H9 (cell line): ENCODE measurements at regions not wholly inside any gene's neighbourhood (a gene's known extent, or its start where the extent isn't known, plus 50 kb on each side); places are given as distances from the start of the nearest gene placed in this dataset.
A peak's percentile ranks its signal among the peaks of the same experiment; 100 is the strongest.

ENCODE experiments used
- DNase-seq: peaks from one replicate; pipeline ENCODE4 v3.0.0-alpha.2; 2017
- H2AFZ ChIP-seq: one replicate; pipeline ENCODE4 v1.6.1; 2013; ENCODE audit warnings: mild to moderate bottlenecking, low read length, control low read depth, moderate library complexity
- H2AK5ac ChIP-seq: 2 replicates; pipeline ENCODE4 v1.6.1; 2013; ENCODE audit warnings: low read length, control low read depth, mixed read lengths; ENCODE audit not compliant: insufficient read length
- H2BK120ac ChIP-seq: one replicate; pipeline ENCODE4 v1.6.1; 2013; ENCODE audit warnings: low read depth, mild to moderate bottlenecking, low read length, control low read depth, inconsistent platforms; ENCODE audit not compliant: poor library complexity, severe bottlenecking
- H2BK12ac ChIP-seq: 2 replicates; pipeline ENCODE4 v1.6.1; 2013; ENCODE audit warnings: low read length, control low read depth, mixed read lengths, low read depth; ENCODE audit not compliant: insufficient read length
- H2BK15ac ChIP-seq: 2 replicates; pipeline ENCODE4 v1.6.1; 2013; ENCODE audit warnings: low read depth, low read length, control low read depth
- H2BK20ac ChIP-seq: one replicate; pipeline ENCODE4 v1.6.1; 2013; ENCODE audit warnings: low read depth, mild to moderate bottlenecking, low read length, control low read depth, inconsistent platforms; ENCODE audit not compliant: poor library complexity, severe bottlenecking
- H2BK5ac ChIP-seq: 2 replicates; pipeline ENCODE4 v1.6.1; 2013; ENCODE audit warnings: low read length, control low read depth, mixed read lengths; ENCODE audit not compliant: insufficient read length
- H3K14ac ChIP-seq: 2 replicates; pipeline ENCODE4 v1.6.1; 2013; ENCODE audit warnings: low read length, control low read depth; ENCODE audit not compliant: insufficient read depth
- H3K18ac ChIP-seq: 2 replicates; pipeline ENCODE4 v1.6.1; 2013; ENCODE audit warnings: low read depth, mild to moderate bottlenecking, mixed read lengths, low read length, control low read depth; ENCODE audit not compliant: insufficient read length
- H3K23ac ChIP-seq: 2 replicates; pipeline ENCODE4 v1.6.1; 2013; ENCODE audit warnings: low read length, control low read depth, mixed read lengths, low read depth; ENCODE audit not compliant: insufficient read length
- H3K23me2 ChIP-seq: 2 replicates; pipeline ENCODE4 v1.6.1; 2013; ENCODE audit warnings: low read depth, mild to moderate bottlenecking, mixed read lengths, low read length, control low read depth; ENCODE audit not compliant: insufficient read length, poor library complexity, severe bottlenecking
- H3K27ac ChIP-seq: 2 replicates; pipeline ENCODE4 v1.5.1; 2013; ENCODE audit warnings: low read length, control low read depth, mixed read lengths, low read depth; ENCODE audit not compliant: insufficient read length
- H3K27me3 ChIP-seq: 2 replicates; pipeline ENCODE4 v1.6.1; 2013; ENCODE audit warnings: low read length, control low read depth, inconsistent platforms; ENCODE audit not compliant: insufficient read depth
- H3K4ac ChIP-seq: 2 replicates; pipeline ENCODE4 v1.6.1; 2013; ENCODE audit warnings: low read depth, mild to moderate bottlenecking, control low read depth, inconsistent platforms, low read length, moderate library complexity
- H3K4me1 ChIP-seq: 2 replicates; pipeline ENCODE4 v1.6.1; 2013; ENCODE audit warnings: low read length, control low read depth, inconsistent platforms; ENCODE audit not compliant: insufficient read depth
- H3K4me2 ChIP-seq: 2 replicates; pipeline ENCODE4 v1.6.1; 2013; ENCODE audit warnings: low read length, control low read depth, mixed read lengths; ENCODE audit not compliant: insufficient read length, insufficient read depth
- H3K56ac ChIP-seq: 2 replicates; pipeline ENCODE4 v1.6.1; 2013; ENCODE audit warnings: low read depth, mild to moderate bottlenecking, mixed read lengths, low read length, control low read depth; ENCODE audit not compliant: insufficient read length
- H3K79me1 ChIP-seq: 2 replicates; pipeline ENCODE4 v1.6.1; 2013; ENCODE audit warnings: low read depth, mild to moderate bottlenecking, moderate library complexity, low read length, control low read depth, inconsistent platforms; ENCODE audit not compliant: insufficient read depth, poor library complexity, severe bottlenecking
- H3K79me2 ChIP-seq: 2 replicates; pipeline ENCODE4 v1.6.1; 2013; ENCODE audit warnings: low read length, control low read depth, inconsistent platforms; ENCODE audit not compliant: insufficient read depth
- H3K9ac ChIP-seq: 2 replicates; pipeline ENCODE4 v1.6.1; 2013; ENCODE audit warnings: low read length, control low read depth, mixed read lengths; ENCODE audit not compliant: insufficient read length; ENCODE audit errors: extremely low read depth
- H3K9me3 ChIP-seq: one replicate; pipeline ENCODE4 v1.6.1; 2013; ENCODE audit warnings: low read depth, low read length, inconsistent platforms; ENCODE audit not compliant: control insufficient read depth
- H3T11ph ChIP-seq: one replicate; pipeline ENCODE4 v1.6.1; 2013; ENCODE audit warnings: mild to moderate bottlenecking, low read length, control low read depth, inconsistent platforms
- H4K20me1 ChIP-seq: one replicate; pipeline ENCODE4 v1.6.1; 2013; ENCODE audit not compliant: control insufficient read depth, insufficient read length, insufficient read depth
- H4K5ac ChIP-seq: 2 replicates; pipeline ENCODE4 v1.6.1; 2013; ENCODE audit warnings: low read depth, mild to moderate bottlenecking, mixed read lengths, low read length, control low read depth; ENCODE audit not compliant: insufficient read length
- H4K8ac ChIP-seq: replicated peaks from 2 replicates; pipeline ENCODE4 v1.6.1; 2013; ENCODE audit warnings: low read length, control low read depth, mixed read lengths, low read depth; ENCODE audit not compliant: insufficient read length
- H4K91ac ChIP-seq: 2 replicates; pipeline ENCODE4 v1.6.1; 2013; ENCODE audit warnings: low read depth, mild to moderate bottlenecking, moderate library complexity, mixed read lengths, low read length, control low read depth; ENCODE audit not compliant: insufficient read length
- H3K27ac Mint-ChIP-seq, 3 experiments: 2 replicates in 2 of 3; 3 replicates in 1 of 3; pipeline ENCODE4 v1.8.0; 2020 to 2021; ENCODE audit warnings: mixed read lengths in 3 of 3, mild to moderate bottlenecking in 1 of 3, moderate library complexity in 1 of 3
- H3K27me3 Mint-ChIP-seq: 2 replicates; pipeline ENCODE4 v1.8.0; 2021; ENCODE audit warnings: low read depth, mild to moderate bottlenecking, moderate library complexity, mixed read lengths
- H3K36me3 Mint-ChIP-seq, 3 experiments: 2 replicates in 2 of 3; 3 replicates in 1 of 3; pipeline ENCODE4 v1.8.0; 2020 to 2021; ENCODE audit warnings: low read depth in 3 of 3, mixed read lengths in 3 of 3; ENCODE audit not compliant: insufficient read depth in 1 of 3
- H3K4me1 Mint-ChIP-seq, 2 experiments: 2 replicates each; pipeline ENCODE4 v1.8.0; 2020; ENCODE audit warnings: mixed read lengths in 2 of 2
- H3K4me3 Mint-ChIP-seq, 2 experiments: 2 replicates in 1 of 2; 3 replicates in 1 of 2; pipeline ENCODE4 v1.8.0; 2020 to 2021; ENCODE audit warnings: mild to moderate bottlenecking in 2 of 2, mixed read lengths in 2 of 2, moderate library complexity in 1 of 2
- H3K9me3 Mint-ChIP-seq, 2 experiments: 2 replicates in 1 of 2; 3 replicates in 1 of 2; pipeline ENCODE4 v1.8.0; 2020; ENCODE audit warnings: mild to moderate bottlenecking in 2 of 2, mixed read lengths in 2 of 2, moderate library complexity in 1 of 2
- WGBS: extraction: QIAGEN DNeasy Blood & Tissue Kit; methylation state at CpG from one replicate; pipeline ENCODE4 v1.1.7; 2013; ENCODE audit warnings: missing lambda C conversion rate, low lambda C conversion rate, mixed read lengths; ENCODE audit not compliant: insufficient read length; ENCODE audit errors: extremely low coverage; 5-methylcytosine and 5-hydroxymethylcytosine counted together
- TF ChIP-seq, protein P1 (sequence below): fragments of 200-600 bp; sonication (generic); conservative IDR thresholded peaks from 3 replicates; pipeline ENCODE4 v1.8.0; 2021; ENCODE audit warnings: antibody characterized with exemption, mild to moderate bottlenecking

DNA sequence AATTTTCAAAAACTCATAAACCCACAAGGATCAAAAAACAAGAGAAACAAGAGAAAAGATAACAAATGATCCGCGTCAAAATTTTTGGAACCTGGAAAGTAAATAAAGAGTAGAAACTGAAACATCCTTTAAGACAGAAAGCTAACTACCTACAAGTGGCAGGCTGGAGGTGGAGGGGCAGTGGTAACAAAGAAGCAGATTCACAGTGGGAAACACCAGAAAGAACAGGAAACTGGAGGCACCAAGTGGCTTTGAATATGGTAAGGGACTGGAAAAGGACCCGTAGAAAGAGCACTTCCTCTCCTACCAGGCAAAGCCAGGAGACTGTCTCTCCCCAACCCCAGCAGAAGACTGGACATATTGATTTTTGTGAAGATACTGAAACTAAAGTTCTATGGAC lies 100.6 kb upstream of the TARS1 start:
- Histone ChIP-seq H3K27ac (no peak overlapping the region), H2BK12ac (no peak overlapping the region), H4K5ac (no peak overlapping the region), H2AK5ac (no peak overlapping the region), H3K9ac (no peak overlapping the region), H3K4me2 (no peak overlapping the region), H2BK120ac (no peak overlapping the region), H3K4ac (no peak overlapping the region), H4K91ac (no peak overlapping the region), H3K23me2 (no peaks in the 10 kb centered on the region), H3K79me2 (no peaks in the 10 kb centered on the region), H3K14ac (no peak overlapping the region), H2BK5ac (no peak overlapping the region), H2BK15ac (no peak overlapping the region), H3K18ac (no peak overlapping the region), H4K20me1 (no peaks in the 10 kb centered on the region), H2AFZ (no peak overlapping the region), H4K8ac (no peak overlapping the region), H3K56ac (no peak overlapping the region), H3K4me1 (peaks cover 7% of the 10 kb centered on the region; the same call in 1 of the 2 replicates), H2BK20ac (no peak overlapping the region), H3T11ph (no peak overlapping the region), H3K23ac (no peak overlapping the region), H3K9me3 (no peaks in the 10 kb centered on the region), H3K79me1 (no peaks in the 10 kb centered on the region), H3K27me3 (no peaks in the 10 kb centered on the region)
- TF ChIP-seq, protein P1, sequence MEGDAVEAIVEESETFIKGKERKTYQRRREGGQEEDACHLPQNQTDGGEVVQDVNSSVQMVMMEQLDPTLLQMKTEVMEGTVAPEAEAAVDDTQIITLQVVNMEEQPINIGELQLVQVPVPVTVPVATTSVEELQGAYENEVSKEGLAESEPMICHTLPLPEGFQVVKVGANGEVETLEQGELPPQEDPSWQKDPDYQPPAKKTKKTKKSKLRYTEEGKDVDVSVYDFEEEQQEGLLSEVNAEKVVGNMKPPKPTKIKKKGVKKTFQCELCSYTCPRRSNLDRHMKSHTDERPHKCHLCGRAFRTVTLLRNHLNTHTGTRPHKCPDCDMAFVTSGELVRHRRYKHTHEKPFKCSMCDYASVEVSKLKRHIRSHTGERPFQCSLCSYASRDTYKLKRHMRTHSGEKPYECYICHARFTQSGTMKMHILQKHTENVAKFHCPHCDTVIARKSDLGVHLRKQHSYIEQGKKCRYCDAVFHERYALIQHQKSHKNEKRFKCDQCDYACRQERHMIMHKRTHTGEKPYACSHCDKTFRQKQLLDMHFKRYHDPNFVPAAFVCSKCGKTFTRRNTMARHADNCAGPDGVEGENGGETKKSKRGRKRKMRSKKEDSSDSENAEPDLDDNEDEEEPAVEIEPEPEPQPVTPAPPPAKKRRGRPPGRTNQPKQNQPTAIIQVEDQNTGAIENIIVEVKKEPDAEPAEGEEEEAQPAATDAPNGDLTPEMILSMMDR: no peak
- WGBS: no CpG with 5 or more reads among the region's 3 CpGs
- no peak overlapping the region for H3K4me3 Mint-ChIP-seq
- H3K9me3 Mint-ChIP-seq: no peaks in the 10 kb centered on the region; a peak in 1 of 5 replicates
- no peaks in the 10 kb centered on the region; a peak in 1 of 7 replicates for H3K36me3 Mint-ChIP-seq
- H3K27me3 Mint-ChIP-seq: no peaks in the 10 kb centered on the region; the same call in 1 of the 2 replicates
- H3K27ac Mint-ChIP-seq: peak overlapping the region; percentile 72 to 90 (median 73); a peak in 5 of 7 replicates
- peak; percentile 54 for DNase-seq
- H3K4me1 Mint-ChIP-seq: peaks cover 34 to 57% of the 10 kb centered on the region in 2 experiments
